H1 (cell line): ENCODE measurements at regions not wholly inside any gene's neighbourhood (a gene's known extent, or its start where the extent isn't known, plus 50 kb on each side); places are given as distances from the start of the nearest gene placed in this dataset.

Experiments used
- CBX8 ChIP-seq: fragments of 300-800, 300-1000 bp; sonication (generic); IDR thresholded peaks from 2 replicates; pipeline ENCODE4 v1.7.1; 2016; ENCODE audit warnings: low read depth, low read length, borderline replicate concordance
- HDAC6 ChIP-seq: IDR thresholded peaks from one replicate; pipeline ENCODE4 v1.7.1; 2012; ENCODE audit warnings: low read depth, mild to moderate bottlenecking, inconsistent platforms, low read length, moderate library complexity
- JUN ChIP-seq: IDR thresholded peaks from 2 replicates; pipeline ENCODE4 v1.6.1; 2011; ENCODE audit warnings: low read depth, mild to moderate bottlenecking, improper control_type of control experiment, low read length
- NANOG ChIP-seq: IDR thresholded peaks from 2 replicates; pipeline ENCODE4 v1.6.1; 2011; ENCODE audit warnings: low read length, low read depth, mild to moderate bottlenecking, inconsistent platforms; ENCODE audit not compliant: insufficient read depth, poor library complexity, severe bottlenecking
- NRF1 ChIP-seq: IDR thresholded peaks from 2 replicates; pipeline ENCODE4 v1.6.1; 2011; ENCODE audit warnings: mild to moderate bottlenecking, low read depth, low read length, improper control_type of control experiment
- SP2 ChIP-seq: IDR thresholded peaks from 2 replicates; pipeline ENCODE4 v1.6.1; 2012; ENCODE audit warnings: mild to moderate bottlenecking, low read length, inconsistent platforms
- SUZ12 ChIP-seq: fragments of 200-600 bp; sonication (generic); IDR thresholded peaks from 2 replicates; pipeline ENCODE4 v1.6.1; 2012; ENCODE audit warnings: mild to moderate bottlenecking, inconsistent platforms, low read length, moderate library complexity, mixed read lengths
- TAF1 ChIP-seq: IDR thresholded peaks from 2 replicates; pipeline ENCODE4 v1.6.1; 2011; ENCODE audit warnings: mild to moderate bottlenecking, low read depth, low read length
- TF ChIP-seq, protein P1 (sequence below): fragments of 300-600 bp; sonication (generic); IDR thresholded peaks from 2 replicates; pipeline ENCODE4 v1.7.1; 2012; ENCODE audit warnings: low read length, moderate library complexity, mild to moderate bottlenecking, inconsistent platforms; ENCODE audit not compliant: insufficient replicate concordance

DNA sequence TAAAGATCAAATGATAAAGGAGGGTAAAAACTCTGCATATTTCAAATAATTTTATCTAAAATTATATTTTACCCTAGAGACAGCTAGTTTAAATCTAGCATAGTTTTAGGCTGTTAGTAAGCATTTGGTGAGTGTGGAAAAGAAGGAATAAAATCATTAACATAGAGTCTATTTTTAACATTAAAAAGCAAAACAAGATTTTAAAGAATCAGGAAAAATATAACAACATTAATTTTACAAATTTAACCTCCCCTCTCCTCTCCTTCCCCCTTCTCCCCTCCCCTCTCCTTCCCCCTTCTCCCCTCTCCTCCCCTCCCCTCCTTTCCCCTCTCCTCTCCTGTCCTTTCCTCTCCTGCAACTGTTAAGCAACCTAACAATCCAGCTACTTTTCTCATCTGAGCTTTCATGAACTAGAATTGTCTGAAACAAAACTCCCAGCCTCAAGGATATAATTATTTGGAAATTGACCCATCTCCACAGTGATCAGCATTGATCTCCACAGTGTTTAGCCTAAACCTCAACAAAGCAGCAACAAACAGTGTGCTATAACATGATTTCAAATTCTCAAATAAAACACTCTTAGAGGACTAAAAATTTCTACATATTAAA lies 293.2 kb downstream of the PPP1R3A start (continued):
- TF ChIP-seq, protein P1, sequence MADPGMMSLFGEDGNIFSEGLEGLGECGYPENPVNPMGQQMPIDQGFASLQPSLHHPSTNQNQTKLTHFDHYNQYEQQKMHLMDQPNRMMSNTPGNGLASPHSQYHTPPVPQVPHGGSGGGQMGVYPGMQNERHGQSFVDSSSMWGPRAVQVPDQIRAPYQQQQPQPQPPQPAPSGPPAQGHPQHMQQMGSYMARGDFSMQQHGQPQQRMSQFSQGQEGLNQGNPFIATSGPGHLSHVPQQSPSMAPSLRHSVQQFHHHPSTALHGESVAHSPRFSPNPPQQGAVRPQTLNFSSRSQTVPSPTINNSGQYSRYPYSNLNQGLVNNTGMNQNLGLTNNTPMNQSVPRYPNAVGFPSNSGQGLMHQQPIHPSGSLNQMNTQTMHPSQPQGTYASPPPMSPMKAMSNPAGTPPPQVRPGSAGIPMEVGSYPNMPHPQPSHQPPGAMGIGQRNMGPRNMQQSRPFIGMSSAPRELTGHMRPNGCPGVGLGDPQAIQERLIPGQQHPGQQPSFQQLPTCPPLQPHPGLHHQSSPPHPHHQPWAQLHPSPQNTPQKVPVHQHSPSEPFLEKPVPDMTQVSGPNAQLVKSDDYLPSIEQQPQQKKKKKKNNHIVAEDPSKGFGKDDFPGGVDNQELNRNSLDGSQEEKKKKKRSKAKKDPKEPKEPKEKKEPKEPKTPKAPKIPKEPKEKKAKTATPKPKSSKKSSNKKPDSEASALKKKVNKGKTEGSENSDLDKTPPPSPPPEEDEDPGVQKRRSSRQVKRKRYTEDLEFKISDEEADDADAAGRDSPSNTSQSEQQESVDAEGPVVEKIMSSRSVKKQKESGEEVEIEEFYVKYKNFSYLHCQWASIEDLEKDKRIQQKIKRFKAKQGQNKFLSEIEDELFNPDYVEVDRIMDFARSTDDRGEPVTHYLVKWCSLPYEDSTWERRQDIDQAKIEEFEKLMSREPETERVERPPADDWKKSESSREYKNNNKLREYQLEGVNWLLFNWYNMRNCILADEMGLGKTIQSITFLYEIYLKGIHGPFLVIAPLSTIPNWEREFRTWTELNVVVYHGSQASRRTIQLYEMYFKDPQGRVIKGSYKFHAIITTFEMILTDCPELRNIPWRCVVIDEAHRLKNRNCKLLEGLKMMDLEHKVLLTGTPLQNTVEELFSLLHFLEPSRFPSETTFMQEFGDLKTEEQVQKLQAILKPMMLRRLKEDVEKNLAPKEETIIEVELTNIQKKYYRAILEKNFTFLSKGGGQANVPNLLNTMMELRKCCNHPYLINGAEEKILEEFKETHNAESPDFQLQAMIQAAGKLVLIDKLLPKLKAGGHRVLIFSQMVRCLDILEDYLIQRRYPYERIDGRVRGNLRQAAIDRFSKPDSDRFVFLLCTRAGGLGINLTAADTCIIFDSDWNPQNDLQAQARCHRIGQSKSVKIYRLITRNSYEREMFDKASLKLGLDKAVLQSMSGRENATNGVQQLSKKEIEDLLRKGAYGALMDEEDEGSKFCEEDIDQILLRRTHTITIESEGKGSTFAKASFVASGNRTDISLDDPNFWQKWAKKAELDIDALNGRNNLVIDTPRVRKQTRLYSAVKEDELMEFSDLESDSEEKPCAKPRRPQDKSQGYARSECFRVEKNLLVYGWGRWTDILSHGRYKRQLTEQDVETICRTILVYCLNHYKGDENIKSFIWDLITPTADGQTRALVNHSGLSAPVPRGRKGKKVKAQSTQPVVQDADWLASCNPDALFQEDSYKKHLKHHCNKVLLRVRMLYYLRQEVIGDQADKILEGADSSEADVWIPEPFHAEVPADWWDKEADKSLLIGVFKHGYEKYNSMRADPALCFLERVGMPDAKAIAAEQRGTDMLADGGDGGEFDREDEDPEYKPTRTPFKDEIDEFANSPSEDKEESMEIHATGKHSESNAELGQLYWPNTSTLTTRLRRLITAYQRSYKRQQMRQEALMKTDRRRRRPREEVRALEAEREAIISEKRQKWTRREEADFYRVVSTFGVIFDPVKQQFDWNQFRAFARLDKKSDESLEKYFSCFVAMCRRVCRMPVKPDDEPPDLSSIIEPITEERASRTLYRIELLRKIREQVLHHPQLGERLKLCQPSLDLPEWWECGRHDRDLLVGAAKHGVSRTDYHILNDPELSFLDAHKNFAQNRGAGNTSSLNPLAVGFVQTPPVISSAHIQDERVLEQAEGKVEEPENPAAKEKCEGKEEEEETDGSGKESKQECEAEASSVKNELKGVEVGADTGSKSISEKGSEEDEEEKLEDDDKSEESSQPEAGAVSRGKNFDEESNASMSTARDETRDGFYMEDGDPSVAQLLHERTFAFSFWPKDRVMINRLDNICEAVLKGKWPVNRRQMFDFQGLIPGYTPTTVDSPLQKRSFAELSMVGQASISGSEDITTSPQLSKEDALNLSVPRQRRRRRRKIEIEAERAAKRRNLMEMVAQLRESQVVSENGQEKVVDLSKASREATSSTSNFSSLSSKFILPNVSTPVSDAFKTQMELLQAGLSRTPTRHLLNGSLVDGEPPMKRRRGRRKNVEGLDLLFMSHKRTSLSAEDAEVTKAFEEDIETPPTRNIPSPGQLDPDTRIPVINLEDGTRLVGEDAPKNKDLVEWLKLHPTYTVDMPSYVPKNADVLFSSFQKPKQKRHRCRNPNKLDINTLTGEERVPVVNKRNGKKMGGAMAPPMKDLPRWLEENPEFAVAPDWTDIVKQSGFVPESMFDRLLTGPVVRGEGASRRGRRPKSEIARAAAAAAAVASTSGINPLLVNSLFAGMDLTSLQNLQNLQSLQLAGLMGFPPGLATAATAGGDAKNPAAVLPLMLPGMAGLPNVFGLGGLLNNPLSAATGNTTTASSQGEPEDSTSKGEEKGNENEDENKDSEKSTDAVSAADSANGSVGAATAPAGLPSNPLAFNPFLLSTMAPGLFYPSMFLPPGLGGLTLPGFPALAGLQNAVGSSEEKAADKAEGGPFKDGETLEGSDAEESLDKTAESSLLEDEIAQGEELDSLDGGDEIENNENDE: no peak
- TF ChIP-seq SUZ12 (no peak), JUN (no peak), NANOG (no peak), HDAC6 (no peak), CBX8 (no peak), NRF1 (no peak), TAF1 (no peak), SP2 (no peak)
- TF ChIP-seq, all 59 proteins: peak for 0
